SK-N-SH (cell line): ENCODE measurements at regions not wholly inside any gene's neighbourhood (a gene's known extent, or its start where the extent isn't known, plus 50 kb on each side); places are given as distances from the start of the nearest gene placed in this dataset.

ENCODE experiments used
- CTCF ChIA-PET: fragments of 300-600, 350-600 bp; formaldehyde crosslinking; extraction: SDS; loops from one replicate; lab custom pipeline; 2021; lab: Yijun Ruan, JAX
- POLR2A ChIA-PET: fragments of 350-600 bp; sonication (Branson Sonifier 250); formaldehyde crosslinking; extraction: SDS; loops from one replicate; lab custom pipeline; 2020; ENCODE audit warnings: antibody characterized with exemption, inconsistent platforms; lab: Yijun Ruan, JAX
- DNase-seq: peaks from one replicate; pipeline ENCODE4 v3.0.0; 2012
- H2AFZ ChIP-seq: fragments of 200-600 bp; sonication (generic); 2 replicates; pipeline ENCODE4 v1.8.1; 2016; ENCODE audit warnings: antibody characterized with exemption, mild to moderate bottlenecking, low read depth
- H3F3A ChIP-seq: fragments of 200-600 bp; sonication (generic); replicated peaks from 2 replicates; pipeline ENCODE3; 2016; ENCODE audit warnings: antibody characterized with exemption, mild to moderate bottlenecking; ENCODE audit not compliant: insufficient read depth
- H3K27ac ChIP-seq, 2 experiments: fragments of 200-500 bp in 1 of 2; fragments of 200-600 bp in 1 of 2; sonication (Bioruptor generic) in 1 of 2; sonication (generic), shearing (Covaris generic) in 1 of 2; 2 replicates each; pipeline versions ENCODE4 v1.5.1 to v1.6.1; 2014 to 2016; ENCODE audit warnings: low read depth in 2 of 2, inconsistent platforms in 1 of 2, low read length in 1 of 2, mild to moderate bottlenecking in 1 of 2, mixed read lengths in 1 of 2
- H3K27me3 ChIP-seq: fragments of 200-600 bp; sonication (generic), shearing (Covaris generic); 2 replicates; pipeline ENCODE4 v1.6.1; 2016; ENCODE audit warnings: mixed run types; ENCODE audit not compliant: insufficient read depth
- H3K36me3 ChIP-seq, 2 experiments: fragments of 200-500 bp in 1 of 2; fragments of 200-600 bp in 1 of 2; sonication (Bioruptor generic) in 1 of 2; sonication (generic) in 1 of 2; replicated peaks in 1 of 2; 2 replicates each; pipeline versions ENCODE3 to v1.5.1; 2014 to 2016; ENCODE audit warnings: low read length in 1 of 2, mild to moderate bottlenecking in 1 of 2; ENCODE audit not compliant: insufficient read depth in 2 of 2, control insufficient read depth in 1 of 2
- H3K4me1 ChIP-seq, 2 experiments: fragments of 200-500 bp in 1 of 2; fragments of 200-600 bp in 1 of 2; sonication (Bioruptor generic) in 1 of 2; sonication (generic), shearing (Covaris generic) in 1 of 2; 2 replicates each; pipeline versions ENCODE4 v1.5.1 to v1.6.1; 2014 to 2016; ENCODE audit warnings: low read depth in 1 of 2, low read length in 1 of 2, mixed run types in 1 of 2; ENCODE audit not compliant: insufficient read depth in 2 of 2, control insufficient read depth in 1 of 2
- H3K4me2 ChIP-seq: fragments of 200-600 bp; sonication (generic), shearing (Covaris generic); 2 replicates; pipeline ENCODE4 v1.6.1; 2017; ENCODE audit warnings: mixed run types
- H3K4me3 ChIP-seq, 2 experiments: fragments of 200-500 bp in 1 of 2; fragments of 200-600 bp in 1 of 2; sonication (Bioruptor generic) in 1 of 2; sonication (generic), shearing (Covaris generic) in 1 of 2; 2 replicates each; pipeline versions ENCODE4 v1.5.1 to v1.8.1; 2014 to 2016; ENCODE audit warnings: low read depth in 2 of 2, inconsistent platforms in 1 of 2, low read length in 1 of 2, mild to moderate bottlenecking in 1 of 2, mixed read lengths in 1 of 2, moderate library complexity in 1 of 2
- H3K79me2 ChIP-seq: fragments of 200-600 bp; sonication (generic); 2 replicates; pipeline ENCODE4 v1.8.1; 2017; ENCODE audit warnings: mild to moderate bottlenecking; ENCODE audit not compliant: insufficient read depth
- H3K9ac ChIP-seq: fragments of 200-600 bp; sonication (generic); 2 replicates; pipeline ENCODE4 v1.6.1; 2017; ENCODE audit warnings: mixed run types
- H3K9me2 ChIP-seq: fragments of 200-600 bp; sonication (generic); 2 replicates; pipeline ENCODE4 v1.6.1; 2017; ENCODE audit warnings: mixed run types
- H3K9me3 ChIP-seq: fragments of 200-600 bp; sonication (generic); 2 replicates; pipeline ENCODE4 v1.6.1; 2017; ENCODE audit warnings: mixed run types, mild to moderate bottlenecking, moderate library complexity
- H4K20me1 ChIP-seq: fragments of 200-600 bp; sonication (generic); 2 replicates; pipeline ENCODE4 v1.6.1; 2017; ENCODE audit warnings: mild to moderate bottlenecking, mixed run types; ENCODE audit not compliant: insufficient read depth
- CHD2 ChIP-seq: fragments of 150-350 bp; IDR thresholded peaks from 2 replicates; pipeline ENCODE4 v1.6.1; 2018; ENCODE audit warnings: low read length; ENCODE audit not compliant: partially characterized antibody
- EP300 ChIP-seq, 2 experiments: IDR thresholded peaks; 2 replicates each; pipeline versions ENCODE4 v1.4.0 to v1.6.1; 2012; ENCODE audit warnings: borderline replicate concordance in 1 of 2, low read depth in 1 of 2, low read length in 1 of 2
- EZH2phosphoT487 ChIP-seq: fragments of 200-600 bp; sonication (generic); IDR thresholded peaks from 2 replicates; pipeline ENCODE4 v1.6.1; 2017; ENCODE audit warnings: low read depth, mixed run types, mild to moderate bottlenecking, antibody characterized with exemption, moderate library complexity, borderline replicate concordance
- FOSL2 ChIP-seq: IDR thresholded peaks from 2 replicates; pipeline ENCODE4 v1.4.0; 2012; ENCODE audit warnings: low read depth, mild to moderate bottlenecking, moderate library complexity, borderline replicate concordance
- FOXM1 ChIP-seq: IDR thresholded peaks from 2 replicates; pipeline ENCODE4 v1.4.0; 2012; ENCODE audit warnings: low read depth, mild to moderate bottlenecking
- IRF3 ChIP-seq: fragments of 150-350 bp; IDR thresholded peaks from 2 replicates; pipeline ENCODE4 v1.6.1; 2016; ENCODE audit warnings: mild to moderate bottlenecking, low read depth, low read length
- MEF2A ChIP-seq: IDR thresholded peaks from 2 replicates; pipeline ENCODE4 v1.4.0; 2012; ENCODE audit warnings: low read depth, borderline replicate concordance
- NFIC ChIP-seq: IDR thresholded peaks from 2 replicates; pipeline ENCODE4 v1.4.0; 2012; ENCODE audit warnings: borderline replicate concordance
- PBX3 ChIP-seq: IDR thresholded peaks from 2 replicates; pipeline ENCODE4; 2012
- POLR2AphosphoS5 ChIP-seq: IDR thresholded peaks from 2 replicates; pipeline ENCODE4 v1.6.1; 2012; ENCODE audit warnings: low read depth, low read length
- RCOR1 ChIP-seq: fragments of 150-350 bp; IDR thresholded peaks from 2 replicates; pipeline ENCODE4 v1.6.1; 2017; ENCODE audit warnings: antibody characterized with exemption, low read length
- RFX5 ChIP-seq: IDR thresholded peaks from 2 replicates; pipeline ENCODE4 v1.6.1; 2012; ENCODE audit warnings: mild to moderate bottlenecking, improper control_type of control experiment, low read length
- SMC3 ChIP-seq: IDR thresholded peaks from 2 replicates; pipeline ENCODE4 v1.6.1; 2012; ENCODE audit warnings: low read depth, low read length, improper control_type of control experiment
- TAF1 ChIP-seq: IDR thresholded peaks from 2 replicates; pipeline ENCODE4 v1.6.1; 2012; ENCODE audit warnings: low read depth, mild to moderate bottlenecking, low read length, moderate library complexity, borderline replicate concordance
- TCF12 ChIP-seq: IDR thresholded peaks from 2 replicates; pipeline ENCODE4 v1.4.0; 2012
- TEAD4 ChIP-seq: IDR thresholded peaks from 2 replicates; pipeline ENCODE4 v1.4.0; 2012; ENCODE audit warnings: mild to moderate bottlenecking, borderline replicate concordance; ENCODE audit not compliant: insufficient read depth
- USF1 ChIP-seq: IDR thresholded peaks from 2 replicates; pipeline ENCODE4 v1.4.0; 2012; ENCODE audit warnings: low read depth, borderline replicate concordance
- ZBTB33 ChIP-seq: IDR thresholded peaks from 2 replicates; pipeline ENCODE4 v1.4.0; 2012; ENCODE audit warnings: low read depth, borderline replicate concordance
- WGBS: methylation state at CpG from one replicate; pipeline ENCODE4 v1.1.6; 2017; ENCODE audit warnings: low lambda C conversion rate; 5-methylcytosine and 5-hydroxymethylcytosine counted together

- H3K9me2 ChIP-seq = no peaks in the 10 kb centered on the region
- WGBS = 89% methylated on average over 10 of the region's 10 CpGs
- H2AFZ ChIP-seq = no peak overlapping the region
- ChIA-PET CTCF (no interaction called here), POLR2A (no interaction called here)
- H3F3A ChIP-seq = no peaks in the 10 kb centered on the region
- no peaks in the 10 kb centered on the region for H3K36me3 ChIP-seq
- peaks cover 0 to 3% of the 10 kb centered on the region in 2 experiments; a peak in 1 of 4 replicates for H3K4me1 ChIP-seq
- no peak overlapping the region for H3K4me2 ChIP-seq
- no peak overlapping the region for H3K9ac ChIP-seq
- H4K20me1 ChIP-seq = no peaks in the 10 kb centered on the region
- H3K27ac ChIP-seq = no peak overlapping the region
- H3K9me3 ChIP-seq = no peaks in the 10 kb centered on the region
- no peaks in the 10 kb centered on the region for H3K79me2 ChIP-seq
- no peak for DNase-seq
- no peak for TF ChIP-seq PBX3
- no peak for TF ChIP-seq RCOR1
- TF ChIP-seq SMC3 = no peak
- no peak for TF ChIP-seq TCF12
- H3K4me3 ChIP-seq = no peak overlapping the region
- no peaks in the 10 kb centered on the region for H3K27me3 ChIP-seq
Measured at GRCh38 chr6:21457647-21458046, 135.9 kb upstream of the SOX4 start.

- H3K36me3 ChIP-seq = no peaks in the 10 kb centered on the region
- H3K4me3 ChIP-seq = no peak overlapping the region
- H4K20me1 ChIP-seq = no peaks in the 10 kb centered on the region
- peaks cover 0 to 3% of the 10 kb centered on the region in 2 experiments; a peak in 1 of 4 replicates for H3K4me1 ChIP-seq
- H2AFZ ChIP-seq = no peak overlapping the region
- CTCF ChIA-PET = no interaction called here
- no peaks in the 10 kb centered on the region for H3K27me3 ChIP-seq
- no peaks in the 10 kb centered on the region for H3F3A ChIP-seq
- H3K9me3 ChIP-seq = no peaks in the 10 kb centered on the region
- TF ChIP-seq TEAD4 (no peak), FOSL2 (no peak), CHD2 (no peak), PBX3 (no peak), IRF3 (no peak), RCOR1 (no peak), USF1 (no peak), POLR2AphosphoS5 (no peak), TAF1 (no peak), TCF12 (no peak), FOXM1 (no peak), NFIC (no peak), EZH2phosphoT487 (no peak), SMC3 (no peak), RFX5 (no peak), EP300 (IDR thresholded peaks at IDR 0.05; ENCODE audit: borderline replicate concordance in 1 of 2, low read depth in 1 of 2, low read length in 1 of 2) (no peak), ZBTB33 (no peak), MEF2A (no peak)
- TF ChIP-seq, all 33 proteins: peak for 0
- Histone ChIP-seq H3K9ac (no peak overlapping the region), H3K79me2 (no peaks in the 10 kb centered on the region), H3K9me2 (no peaks in the 10 kb centered on the region), H3K4me2 (no peak overlapping the region), H3K27ac (no peak overlapping the region)
- no peak for DNase-seq
- POLR2A ChIA-PET = interaction anchor here (0.9 kb wide), 1 partner anchor 129 kb away, joined by 3 read pairs; no protein-coding TSS in a partner anchor
- WGBS = 79% methylated on average over 4 of the region's 4 CpGs
Measured at GRCh38 chr6:21459641-21460040, 133.9 kb upstream of the SOX4 start.
